Mucosa of stomach (tissue), 1 donor: ENCODE measurements at regions not wholly inside any gene's neighbourhood (a gene's known extent, or its start where the extent isn't known, plus 50 kb on each side); places are given as distances from the start of the nearest gene placed in this dataset.

ENCODE experiments used
- H3K27me3 ChIP-seq: one replicate; pipeline ENCODE4 v1.7.0; 2013; ENCODE audit warnings: mild to moderate bottlenecking, low read length; ENCODE audit not compliant: control insufficient read depth, insufficient read depth
- H3K36me3 ChIP-seq: one replicate; pipeline ENCODE4 v1.7.0; 2013; ENCODE audit warnings: low read length; ENCODE audit not compliant: control insufficient read depth, insufficient read depth
- H3K4me1 ChIP-seq: one replicate; pipeline ENCODE4 v1.7.0; 2013; ENCODE audit warnings: mild to moderate bottlenecking, low read length; ENCODE audit not compliant: control insufficient read depth, insufficient read depth
- H3K4me3 ChIP-seq: one replicate; pipeline ENCODE4 v1.7.0; 2013; ENCODE audit warnings: low read length
- H3K9ac ChIP-seq: one replicate; pipeline ENCODE4 v1.7.0; 2013; ENCODE audit warnings: mild to moderate bottlenecking, low read length, moderate library complexity
- H3K9me3 ChIP-seq: one replicate; pipeline ENCODE4 v1.7.0; 2013; ENCODE audit warnings: mild to moderate bottlenecking, low read length, moderate library complexity; ENCODE audit not compliant: control insufficient read depth
- donor health status: Pancreatic carcinoma.

GRCh38 chr3:25033407-25034029, 394.5 kb upstream of the RARB start:
- H3K27me3 ChIP-seq, result no peaks in the 10 kb centered on the region
- H3K9ac ChIP-seq, result no peak overlapping the region
- H3K36me3 ChIP-seq, result no peaks in the 10 kb centered on the region
- H3K9me3 ChIP-seq, result no peaks in the 10 kb centered on the region
- H3K4me3 ChIP-seq, result no peak overlapping the region
- no peaks in the 10 kb centered on the region for H3K4me1 ChIP-seq

GRCh38 chr3:25035526-25035925, 392.5 kb upstream of the RARB start:
- Histone ChIP-seq H3K4me1 (no peaks in the 10 kb centered on the region), H3K36me3 (no peaks in the 10 kb centered on the region), H3K27me3 (no peaks in the 10 kb centered on the region), H3K9ac (no peak overlapping the region), H3K9me3 (no peaks in the 10 kb centered on the region), H3K4me3 (no peak overlapping the region)

- no peaks in the 10 kb centered on the region for H3K4me1 ChIP-seq
- no peaks in the 10 kb centered on the region for H3K9me3 ChIP-seq
- no peak overlapping the region for H3K9ac ChIP-seq
- no peaks in the 10 kb centered on the region for H3K27me3 ChIP-seq
- no peaks in the 10 kb centered on the region for H3K36me3 ChIP-seq
- no peak overlapping the region for H3K4me3 ChIP-seq
These were observed 391.4 kb upstream of the RARB start for GRCh38 chr3:25036633-25037032.

DNA sequence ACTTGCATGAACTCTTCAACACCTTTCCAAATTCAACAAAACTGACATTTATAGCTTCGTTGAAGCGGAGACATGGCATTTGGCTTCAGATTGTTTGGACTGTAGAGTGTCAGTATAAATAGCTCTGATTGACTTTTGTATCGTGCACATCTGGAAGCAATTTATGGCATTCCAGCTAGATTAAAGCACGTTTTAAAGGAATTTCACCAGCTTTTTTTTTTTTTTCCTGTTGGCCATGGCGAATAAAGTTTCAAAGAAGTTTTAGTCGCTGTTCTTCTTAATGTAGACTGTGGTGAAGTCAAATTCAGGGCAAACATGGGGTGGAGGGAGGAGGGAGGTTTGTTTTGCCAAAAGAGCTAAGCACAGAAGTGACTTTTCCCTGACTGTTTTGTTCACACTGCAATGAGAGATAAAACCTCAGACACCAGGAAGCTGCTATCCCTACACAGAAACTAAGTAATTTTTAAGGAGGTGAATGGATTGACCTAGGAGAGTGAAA, 391.0 kb upstream of the RARB start:
- Histone ChIP-seq H3K27me3 (no peaks in the 10 kb centered on the region), H3K4me1 (no peaks in the 10 kb centered on the region), H3K36me3 (no peaks in the 10 kb centered on the region), H3K4me3 (no peak overlapping the region), H3K9ac (no peak overlapping the region), H3K9me3 (no peaks in the 10 kb centered on the region)

DNA sequence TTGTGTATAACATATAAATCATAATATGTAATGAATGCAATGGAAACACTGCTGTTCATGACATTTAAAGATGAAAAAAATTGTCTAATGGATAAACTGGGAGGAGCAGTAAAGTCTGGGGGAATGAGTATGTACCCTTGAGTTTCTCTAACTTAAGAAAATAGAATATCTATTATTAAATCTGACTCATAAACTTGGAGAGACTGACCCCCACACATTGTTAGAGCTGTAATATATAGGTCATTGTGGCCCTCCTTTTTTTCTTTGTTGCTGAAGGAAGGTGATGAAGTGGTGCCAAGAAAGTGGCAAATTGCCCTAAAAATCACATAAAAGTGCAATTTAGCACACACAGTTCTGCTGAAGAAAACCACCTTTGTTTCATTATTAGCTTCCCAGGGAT, 389.8 kb upstream of the RARB start:
- Histone ChIP-seq H3K36me3 (no peaks in the 10 kb centered on the region), H3K4me1 (no peaks in the 10 kb centered on the region), H3K4me3 (no peak overlapping the region), H3K9me3 (no peaks in the 10 kb centered on the region), H3K9ac (no peak overlapping the region), H3K27me3 (no peaks in the 10 kb centered on the region)

DNA sequence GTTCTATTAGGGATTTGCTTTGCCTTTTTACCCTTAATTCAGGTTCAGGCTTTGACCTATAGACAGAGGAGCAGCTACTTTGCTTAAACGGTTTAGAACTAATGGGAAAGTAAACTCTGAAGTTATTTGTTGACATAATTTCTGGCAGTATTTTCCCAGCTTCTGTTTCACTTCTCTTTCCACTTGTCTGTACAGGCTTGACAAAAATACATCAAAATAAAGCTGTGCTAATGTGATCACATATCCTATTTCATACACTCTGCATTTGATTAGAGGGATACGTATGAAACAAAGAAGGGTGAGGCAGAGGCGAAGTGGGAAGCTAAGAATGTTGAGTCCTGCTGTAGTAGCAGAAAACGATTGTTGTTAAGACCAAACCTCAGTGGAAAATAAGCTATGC, 389.1 kb upstream of the RARB start:
- Histone ChIP-seq H3K36me3 (no peaks in the 10 kb centered on the region), H3K27me3 (no peaks in the 10 kb centered on the region), H3K9ac (no peak overlapping the region), H3K9me3 (no peaks in the 10 kb centered on the region), H3K4me3 (no peak overlapping the region), H3K4me1 (no peaks in the 10 kb centered on the region)

- Histone ChIP-seq H3K4me3 (no peak overlapping the region), H3K9ac (no peak overlapping the region), H3K4me1 (no peaks in the 10 kb centered on the region), H3K27me3 (no peaks in the 10 kb centered on the region), H3K9me3 (no peaks in the 10 kb centered on the region), H3K36me3 (no peaks in the 10 kb centered on the region)
These were observed 387.3 kb upstream of the RARB start for GRCh38 chr3:25040748-25041147.

DNA sequence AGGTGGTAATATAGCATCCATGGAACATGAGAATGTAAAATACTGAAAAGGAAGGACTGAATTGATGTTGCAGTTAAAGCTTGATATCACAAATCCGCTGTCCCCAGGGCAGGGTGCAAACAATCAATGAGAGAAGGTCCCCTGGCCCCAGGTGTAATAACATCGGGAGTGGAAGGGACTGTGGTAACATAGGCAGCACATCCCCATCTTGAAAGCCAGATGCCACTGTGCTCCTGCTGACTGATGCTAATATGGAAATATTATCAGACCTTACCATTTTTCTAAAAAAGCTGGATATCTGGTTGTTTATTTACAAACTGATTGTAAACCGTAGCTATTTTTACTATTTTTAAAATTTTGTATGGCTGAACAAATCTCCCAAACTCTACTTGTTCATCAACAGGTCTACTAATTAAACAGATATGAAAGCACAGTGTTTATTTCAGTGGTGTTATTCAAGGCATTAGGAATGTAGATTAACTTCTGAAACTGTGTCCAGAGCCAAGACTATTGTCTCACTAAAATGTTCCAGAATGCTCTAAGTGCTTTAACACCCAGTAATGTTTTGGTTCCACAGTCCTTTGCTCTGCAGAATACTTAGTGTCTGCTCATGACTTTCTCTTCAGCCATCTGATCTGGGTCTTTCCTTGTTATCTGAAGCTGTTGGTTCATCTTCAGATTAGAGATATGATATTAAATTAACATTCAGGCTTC, 386.0 kb upstream of the RARB start:
- H3K4me1 ChIP-seq, result no peaks in the 10 kb centered on the region
- H3K4me3 ChIP-seq, result no peak overlapping the region
- H3K9me3 ChIP-seq, result no peaks in the 10 kb centered on the region
- H3K27me3 ChIP-seq, result no peaks in the 10 kb centered on the region
- no peak overlapping the region for H3K9ac ChIP-seq
- H3K36me3 ChIP-seq, result no peaks in the 10 kb centered on the region

GRCh38 chr3:25043177-25043576, 384.9 kb upstream of the RARB start:
- Histone ChIP-seq H3K36me3 (no peaks in the 10 kb centered on the region), H3K9me3 (no peaks in the 10 kb centered on the region), H3K9ac (no peak overlapping the region), H3K4me1 (no peaks in the 10 kb centered on the region), H3K27me3 (no peaks in the 10 kb centered on the region), H3K4me3 (no peak overlapping the region)

- Histone ChIP-seq H3K27me3 (no peaks in the 10 kb centered on the region), H3K4me3 (no peak overlapping the region), H3K36me3 (no peaks in the 10 kb centered on the region), H3K9ac (no peak overlapping the region), H3K9me3 (no peaks in the 10 kb centered on the region), H3K4me1 (no peaks in the 10 kb centered on the region)
These were observed 384.3 kb upstream of the RARB start for GRCh38 chr3:25043749-25044148.

- Histone ChIP-seq H3K4me3 (no peak overlapping the region), H3K4me1 (no peaks in the 10 kb centered on the region), H3K9me3 (no peaks in the 10 kb centered on the region), H3K9ac (no peak overlapping the region), H3K36me3 (no peaks in the 10 kb centered on the region), H3K27me3 (no peaks in the 10 kb centered on the region)
These were observed 383.0 kb upstream of the RARB start for GRCh38 chr3:25044762-25045710.
